ENCODE measurements at regions not wholly inside any gene's neighbourhood (a gene's known extent, or its start where the extent isn't known, plus 50 kb on each side); places are given as distances from the start of the nearest gene placed in this dataset.

- no peak for ATAC-seq
- Mint-ChIP-seq H3K36me3 (peaks cover 21% of the 10 kb centered on the region), H3K9me3 (peaks cover 22% of the 10 kb centered on the region), H3K4me1 (peaks cover 5% of the 10 kb centered on the region), H3K4me3 (no peak overlapping the region), H3K27ac (no peak overlapping the region), H3K27me3 (ENCODE audit: low read depth) (peaks cover 13% of the 10 kb centered on the region)
- TF ChIP-seq MYBL2 (CRISPR knock-in tag; IDR thresholded peaks at IDR 0.05) (no peak), ZNF532 (CRISPR knock-in tag; IDR thresholded peaks at IDR 0.05; ENCODE audit: borderline replicate concordance) (no peak), NFE2L1 (CRISPR knock-in tag; IDR thresholded peaks at IDR 0.05) (no peak), ZMAT4 (CRISPR knock-in tag; IDR thresholded peaks at IDR 0.05) (no peak), ELF4 (CRISPR knock-in tag; IDR thresholded peaks at IDR 0.05; ENCODE audit: low read depth) (no peak), ZSCAN18 (CRISPR knock-in tag; IDR thresholded peaks at IDR 0.05) (no peak), KAT7 (CRISPR knock-in tag; IDR thresholded peaks at IDR 0.05; ENCODE audit: borderline replicate concordance) (no peak), HMGXB4 (CRISPR knock-in tag; IDR thresholded peaks at IDR 0.05) (no peak), PREB (CRISPR knock-in tag; IDR thresholded peaks at IDR 0.05; ENCODE audit: borderline replicate concordance) (no peak), RORB (CRISPR knock-in tag; IDR thresholded peaks at IDR 0.05) (no peak), ZNF416 (CRISPR knock-in tag; IDR thresholded peaks at IDR 0.05) (no peak), FOXJ3 (CRISPR knock-in tag; IDR thresholded peaks at IDR 0.05; ENCODE audit: borderline replicate concordance) (no peak), AFF4 (CRISPR knock-in tag; IDR thresholded peaks at IDR 0.05; ENCODE audit: borderline replicate concordance) (no peak), NFATC4 (CRISPR knock-in tag; IDR thresholded peaks at IDR 0.05) (no peak), CTCF (IDR thresholded peaks at IDR 0.05) (no peak)
- no peak for DNase-seq (ENCODE audit: low spot score)
- ChIA-PET POLR2A (no interaction called here), CTCF (interaction anchor here (1.0 kb wide), 1 partner anchor 21 kb away, joined by 3 read pairs; no protein-coding TSS in a partner anchor)
These were observed 65.5 kb upstream of the CYP1B1 start for GRCh38 chr2:38141501-38141900.
